ENCODE measurements at regions not wholly inside any gene's neighbourhood (a gene's known extent, or its start where the extent isn't known, plus 50 kb on each side); places are given as distances from the start of the nearest gene placed in this dataset.

DNA sequence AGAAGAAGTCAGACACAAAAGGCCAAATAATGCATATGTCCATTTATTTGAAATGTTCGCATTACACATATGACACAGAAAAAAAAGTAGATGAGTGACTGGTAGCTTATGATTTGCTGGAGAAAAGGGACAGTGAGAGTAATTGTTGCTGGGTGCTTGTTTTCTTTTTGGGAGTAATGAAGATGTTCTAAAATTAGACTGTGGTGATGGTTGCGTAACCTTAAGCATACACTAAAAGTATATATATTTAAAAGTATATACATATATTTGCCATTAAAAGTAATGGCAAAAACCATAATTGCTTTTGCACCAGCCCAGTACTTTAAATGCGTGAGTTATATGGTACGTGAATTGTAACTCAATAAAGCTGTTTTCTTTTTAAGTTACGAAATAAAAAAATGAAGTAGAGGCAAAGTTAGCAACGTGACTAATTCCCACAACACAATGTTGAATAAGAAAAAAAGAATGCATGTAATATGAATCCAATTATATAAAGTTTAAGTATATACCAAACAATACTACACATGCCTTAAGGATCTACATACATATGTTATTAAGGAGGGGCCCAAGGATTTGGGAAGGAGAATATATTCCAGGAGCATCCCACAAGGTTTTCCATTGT is 360.4 kb upstream of the CELF2 start:
- no peak for TF ChIP-seq POLR2A (IDR thresholded peaks at IDR 0.05)
- TF ChIP-seq, protein P1, sequence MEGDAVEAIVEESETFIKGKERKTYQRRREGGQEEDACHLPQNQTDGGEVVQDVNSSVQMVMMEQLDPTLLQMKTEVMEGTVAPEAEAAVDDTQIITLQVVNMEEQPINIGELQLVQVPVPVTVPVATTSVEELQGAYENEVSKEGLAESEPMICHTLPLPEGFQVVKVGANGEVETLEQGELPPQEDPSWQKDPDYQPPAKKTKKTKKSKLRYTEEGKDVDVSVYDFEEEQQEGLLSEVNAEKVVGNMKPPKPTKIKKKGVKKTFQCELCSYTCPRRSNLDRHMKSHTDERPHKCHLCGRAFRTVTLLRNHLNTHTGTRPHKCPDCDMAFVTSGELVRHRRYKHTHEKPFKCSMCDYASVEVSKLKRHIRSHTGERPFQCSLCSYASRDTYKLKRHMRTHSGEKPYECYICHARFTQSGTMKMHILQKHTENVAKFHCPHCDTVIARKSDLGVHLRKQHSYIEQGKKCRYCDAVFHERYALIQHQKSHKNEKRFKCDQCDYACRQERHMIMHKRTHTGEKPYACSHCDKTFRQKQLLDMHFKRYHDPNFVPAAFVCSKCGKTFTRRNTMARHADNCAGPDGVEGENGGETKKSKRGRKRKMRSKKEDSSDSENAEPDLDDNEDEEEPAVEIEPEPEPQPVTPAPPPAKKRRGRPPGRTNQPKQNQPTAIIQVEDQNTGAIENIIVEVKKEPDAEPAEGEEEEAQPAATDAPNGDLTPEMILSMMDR (IDR thresholded peaks at IDR 0.05) = no peak
